ENCODE measurements at regions not wholly inside any gene's neighbourhood (a gene's known extent, or its start where the extent isn't known, plus 50 kb on each side); places are given as distances from the start of the nearest gene placed in this dataset.
"Not testable (repeated sequence)": the region's sequence is repeated elsewhere in the genome, so short reads cannot be mapped to it uniquely, and the experiment has no call there.

GRCh38 chr12:75706786-75707605, 195.6 kb upstream of the KRR1 start:
- ATAC-seq (ENCODE audit: poor library complexity) (peak; percentile 43), DNase-seq (no peak)
- intact Hi-C loops (cut with DNase I): loop anchor here (10.0 kb wide), 1 partner anchor 328 kb away; the partner anchor contains the start of gene PHLDA1

- ATAC-seq (ENCODE audit: poor library complexity): peak; percentile 85
- intact Hi-C loops (cut with DNase I): loop anchor here (10.0 kb wide), 1 partner anchor 329 kb away; the partner anchor contains the start of gene PHLDA1
- DNase-seq: peak; percentile 51
Measured at GRCh38 chr12:75705749-75706711, 194.6 kb upstream of the KRR1 start.

- no peak for ATAC-seq (ENCODE audit: poor library complexity)
- intact Hi-C loops (cut with DNase I): loop anchor here (10.0 kb wide), 1 partner anchor 330 kb away; the partner anchor contains the start of gene PHLDA1
- DNase-seq: no peak
Measured at GRCh38 chr12:75704664-75705063, 193.3 kb upstream of the KRR1 start.

- DNase-seq: no peak
- intact Hi-C loops (cut with DNase I): loop anchor here (10.0 kb wide), 1 partner anchor 331 kb away; the partner anchor contains the start of gene PHLDA1
- ATAC-seq (ENCODE audit: poor library complexity): no peak
Measured at GRCh38 chr12:75704208-75704607, 192.8 kb upstream of the KRR1 start.

- ATAC-seq (ENCODE audit: poor library complexity): no peak
- intact Hi-C loops (cut with DNase I): loop anchor here (10.0 kb wide), 1 partner anchor 332 kb away; the partner anchor contains the start of gene PHLDA1
- no peak for DNase-seq
Measured at GRCh38 chr12:75703131-75703530, 191.7 kb upstream of the KRR1 start.

GRCh38 chr12:75702477-75703093, 191.2 kb upstream of the KRR1 start:
- ATAC-seq (ENCODE audit: poor library complexity) (no peak), DNase-seq (no peak)
- intact Hi-C loops (cut with DNase I): loop anchor here (10.0 kb wide), 1 partner anchor 332 kb away; the partner anchor contains the start of gene PHLDA1

- DNase-seq: no peak
- intact Hi-C loops (cut with DNase I): loop anchor here (10.0 kb wide), 1 partner anchor 333 kb away; the partner anchor contains the start of gene PHLDA1
- no peak for ATAC-seq (ENCODE audit: poor library complexity)
Measured at GRCh38 chr12:75701859-75702258, 190.4 kb upstream of the KRR1 start.

- intact Hi-C loops (cut with DNase I): loop anchor here (10.0 kb wide), 1 partner anchor 335 kb away; the partner anchor contains the start of gene PHLDA1
- ATAC-seq (ENCODE audit: poor library complexity): peak; percentile 36
- no peak for DNase-seq
Measured at GRCh38 chr12:75699728-75700496, 188.5 kb upstream of the KRR1 start.

GRCh38 chr12:75699251-75699650, 187.8 kb upstream of the KRR1 start:
- ATAC-seq (ENCODE audit: poor library complexity) (no peak), DNase-seq (no peak)
- intact Hi-C loops (cut with DNase I): no loop called here

GRCh38 chr12:75698052-75698451, 186.6 kb upstream of the KRR1 start:
- DNase-seq (no peak), ATAC-seq (ENCODE audit: poor library complexity) (no peak)
- intact Hi-C loops (cut with DNase I): no loop called here

GRCh38 chr12:75695926-75696325, 184.5 kb upstream of the KRR1 start:
- DNase-seq (no peak), ATAC-seq (ENCODE audit: poor library complexity) (no peak)
- intact Hi-C loops (cut with DNase I): no loop called here

GRCh38 chr12:75694534-75695268, 183.3 kb upstream of the KRR1 start:
- intact Hi-C loops (cut with DNase I): no loop called here
- ATAC-seq (ENCODE audit: poor library complexity) (no peak), DNase-seq (no peak)

- ATAC-seq (ENCODE audit: poor library complexity) (no peak), DNase-seq (no peak)
- intact Hi-C loops (cut with DNase I): no loop called here
Measured at GRCh38 chr12:75692876-75693275, 181.5 kb upstream of the KRR1 start.

GRCh38 chr12:75690296-75690955, 179.0 kb upstream of the KRR1 start:
- DNase-seq (no peak), ATAC-seq (ENCODE audit: poor library complexity) (no peak)
- intact Hi-C loops (cut with DNase I): no loop called here

GRCh38 chr12:75686233-75686632, 174.8 kb upstream of the KRR1 start:
- DNase-seq; intact Hi-C loops (cut with DNase I); ATAC-seq (ENCODE audit: poor library complexity): not testable (repeated sequence)

GRCh38 chr12:75685617-75686225, 174.3 kb upstream of the KRR1 start:
- no peak for ATAC-seq (ENCODE audit: poor library complexity)
- DNase-seq: no peak
- intact Hi-C loops (cut with DNase I): no loop called here
